ENCODE measurements at regions not wholly inside any gene's neighbourhood (a gene's known extent, or its start where the extent isn't known, plus 50 kb on each side); places are given as distances from the start of the nearest gene placed in this dataset.

- DNase-seq (ENCODE audit: low spot score), result no peak
These were observed 1113.5 kb upstream of the AUTS2 start for GRCh38 chr7:68484731-68485130.

- no peak for DNase-seq (ENCODE audit: low spot score)
These were observed 1112.9 kb upstream of the AUTS2 start for GRCh38 chr7:68485253-68485917.

GRCh38 chr7:68488341-68489060 lies 1109.8 kb upstream of the AUTS2 start:
- DNase-seq (ENCODE audit: low spot score), result no peak

- no peak for DNase-seq (ENCODE audit: low spot score)
These were observed 1106.5 kb upstream of the AUTS2 start for GRCh38 chr7:68491523-68492358.

- no peak for DNase-seq (ENCODE audit: low spot score)
These were observed 1106.0 kb upstream of the AUTS2 start for GRCh38 chr7:68492359-68492690.

- no peak for DNase-seq (ENCODE audit: low spot score)
These were observed 1094.9 kb upstream of the AUTS2 start for GRCh38 chr7:68503400-68503799.

GRCh38 chr7:68504716-68505115 lies 1093.6 kb upstream of the AUTS2 start:
- no peak for DNase-seq (ENCODE audit: low spot score)

GRCh38 chr7:68505721-68506120 lies 1092.6 kb upstream of the AUTS2 start:
- DNase-seq (ENCODE audit: low spot score), result no peak

GRCh38 chr7:68507668-68508067 lies 1090.6 kb upstream of the AUTS2 start:
- no peak for DNase-seq (ENCODE audit: low spot score)

- no peak for DNase-seq (ENCODE audit: low spot score)
These were observed 1089.2 kb upstream of the AUTS2 start for GRCh38 chr7:68509054-68509453.

- no peak for DNase-seq (ENCODE audit: low spot score)
These were observed 1088.7 kb upstream of the AUTS2 start for GRCh38 chr7:68509603-68510002.

- DNase-seq (ENCODE audit: low spot score), result no peak
These were observed 1087.0 kb upstream of the AUTS2 start for GRCh38 chr7:68511281-68511680.

GRCh38 chr7:68512466-68512865 lies 1085.8 kb upstream of the AUTS2 start:
- DNase-seq (ENCODE audit: low spot score), result no peak

- no peak for DNase-seq (ENCODE audit: low spot score)
These were observed 1080.2 kb upstream of the AUTS2 start for GRCh38 chr7:68518060-68518459.

GRCh38 chr7:68524126-68524525 lies 1074.1 kb upstream of the AUTS2 start:
- DNase-seq (ENCODE audit: low spot score), result no peak

- no peak for DNase-seq (ENCODE audit: low spot score)
These were observed 1069.1 kb upstream of the AUTS2 start for GRCh38 chr7:68529221-68529620.

GRCh38 chr7:68535266-68535665 lies 1063.0 kb upstream of the AUTS2 start:
- no peak for DNase-seq (ENCODE audit: low spot score)

GRCh38 chr7:68537051-68537773 lies 1061.1 kb upstream of the AUTS2 start:
- no peak for DNase-seq (ENCODE audit: low spot score)

GRCh38 chr7:68537774-68538071 lies 1060.6 kb upstream of the AUTS2 start:
- DNase-seq (ENCODE audit: low spot score), result no peak

- DNase-seq (ENCODE audit: low spot score), result no peak
These were observed 1055.4 kb upstream of the AUTS2 start for GRCh38 chr7:68542831-68543230.

- no peak for DNase-seq (ENCODE audit: low spot score)
These were observed 1053.4 kb upstream of the AUTS2 start for GRCh38 chr7:68544851-68545250.

- DNase-seq (ENCODE audit: low spot score), result no peak
These were observed 1051.1 kb upstream of the AUTS2 start for GRCh38 chr7:68547181-68547580.

- DNase-seq (ENCODE audit: low spot score), result no peak
These were observed 1050.5 kb upstream of the AUTS2 start for GRCh38 chr7:68547799-68548198.

All from CD4-positive, alpha-beta T cell treated with Interleukin-2 at 100 ng/mL for 4 hours (primary cell).